GM19467 (cell line): ENCODE measurements at regions not wholly inside any gene's neighbourhood (a gene's known extent, or its start where the extent isn't known, plus 50 kb on each side); places are given as distances from the start of the nearest gene placed in this dataset.
A peak's percentile ranks its signal among the peaks of the same experiment; 100 is the strongest.
"Not testable (repeated sequence)": the region's sequence is repeated elsewhere in the genome, so short reads cannot be mapped to it uniquely, and the experiment has no call there.

Experiments
- ATAC-seq: cut with Tn5 transposase; IDR thresholded peaks from one replicate; pipeline ENCODE4 v1.9.1; 2021; ENCODE audit warnings: mild to moderate bottlenecking, moderate library complexity; ENCODE audit not compliant: unreplicated experiment

GRCh38 chr2:194723446-194723845, 933.6 kb upstream of the SLC39A10 start:
- ATAC-seq = no peak

GRCh38 chr2:194721227-194721626, 935.8 kb upstream of the SLC39A10 start:
- ATAC-seq = no peak

GRCh38 chr2:194720462-194720861, 936.6 kb upstream of the SLC39A10 start:
- no peak for ATAC-seq

- no peak for ATAC-seq
Observed at GRCh38 chr2:194718881-194719280, 938.1 kb upstream of the SLC39A10 start.

- no peak for ATAC-seq
Observed at GRCh38 chr2:194714541-194714940, 942.5 kb upstream of the SLC39A10 start.

GRCh38 chr2:194709840-194710239, 947.2 kb upstream of the SLC39A10 start:
- ATAC-seq = no peak

GRCh38 chr2:194706179-194706578, 950.8 kb upstream of the SLC39A10 start:
- ATAC-seq = no peak

GRCh38 chr2:194705398-194705797, 951.6 kb upstream of the SLC39A10 start:
- no peak for ATAC-seq

GRCh38 chr2:194700726-194701125, 956.3 kb upstream of the SLC39A10 start:
- no peak for ATAC-seq

- no peak for ATAC-seq
Observed at GRCh38 chr2:194700116-194700515, 956.9 kb upstream of the SLC39A10 start.

GRCh38 chr2:194698012-194698411, 959.0 kb upstream of the SLC39A10 start:
- no peak for ATAC-seq

GRCh38 chr2:194697439-194697838, 959.6 kb upstream of the SLC39A10 start:
- no peak for ATAC-seq

- no peak for ATAC-seq
Observed at GRCh38 chr2:194696690-194697089, 960.3 kb upstream of the SLC39A10 start.

GRCh38 chr2:194686569-194686968, 970.5 kb upstream of the SLC39A10 start:
- no peak for ATAC-seq

GRCh38 chr2:194674043-194674442, 983.0 kb upstream of the SLC39A10 start:
- no peak for ATAC-seq

GRCh38 chr2:194672994-194673393, 984.0 kb upstream of the SLC39A10 start:
- no peak for ATAC-seq

- ATAC-seq = no peak
Observed at GRCh38 chr2:194661431-194661830, 995.6 kb upstream of the SLC39A10 start.

GRCh38 chr2:194639057-194639456, 1018.0 kb upstream of the SLC39A10 start:
- not testable (repeated sequence) for ATAC-seq

- ATAC-seq = no peak
Observed at GRCh38 chr2:194621945-194622344, 1035.1 kb upstream of the SLC39A10 start.

- ATAC-seq = no peak
Observed at GRCh38 chr2:194619366-194619765, 1037.7 kb upstream of the SLC39A10 start.

- ATAC-seq = no peak
Observed at GRCh38 chr2:194618432-194618831, 1038.6 kb upstream of the SLC39A10 start.

GRCh38 chr2:194616334-194616733, 1040.7 kb upstream of the SLC39A10 start:
- ATAC-seq = peak; percentile 90

GRCh38 chr2:194610297-194610696, 1046.7 kb upstream of the SLC39A10 start:
- no peak for ATAC-seq

- ATAC-seq = no peak
Observed at GRCh38 chr2:194603429-194603828, 1053.6 kb upstream of the SLC39A10 start.
